ENCODE measurements at regions not wholly inside any gene's neighbourhood (a gene's known extent, or its start where the extent isn't known, plus 50 kb on each side); places are given as distances from the start of the nearest gene placed in this dataset.
"Not testable (repeated sequence)": the region's sequence is repeated elsewhere in the genome, so short reads cannot be mapped to it uniquely, and the experiment has no call there.

GRCh38 chr20:55074266-55074840 lies 599.0 kb downstream of the DOK5 start:
- TF ChIP-seq CTCF (IDR thresholded peaks at IDR 0.05 in 8 of 11, conservative IDR thresholded peaks at IDR 0.05 in 3 of 11); POLR2A (IDR thresholded peaks at IDR 0.05): not testable (repeated sequence)

All from spleen (tissue), 7 donors.